ENCODE measurements at regions not wholly inside any gene's neighbourhood (a gene's known extent, or its start where the extent isn't known, plus 50 kb on each side); places are given as distances from the start of the nearest gene placed in this dataset.

DNA sequence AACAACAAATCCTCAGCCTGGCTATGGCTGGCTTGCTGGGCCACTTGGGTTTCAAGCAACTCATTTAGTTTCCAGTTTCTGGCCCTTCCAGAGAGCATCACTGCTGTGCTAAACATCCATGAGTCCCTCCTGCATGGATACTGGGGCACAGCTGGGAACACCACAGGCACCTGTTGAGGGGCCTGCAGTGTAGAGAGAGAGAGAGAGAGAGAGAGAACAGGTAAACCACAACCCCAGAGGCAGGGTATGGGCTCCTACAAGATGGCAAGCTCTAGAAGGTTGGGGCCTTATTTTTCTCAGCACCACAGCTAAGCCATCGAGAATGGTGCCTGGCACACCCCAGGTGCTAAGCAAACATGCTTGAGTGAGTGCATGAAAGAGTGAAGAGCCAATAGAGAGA lies 120.3 kb downstream of the RBFOX3 start:
- TF ChIP-seq, protein P1, sequence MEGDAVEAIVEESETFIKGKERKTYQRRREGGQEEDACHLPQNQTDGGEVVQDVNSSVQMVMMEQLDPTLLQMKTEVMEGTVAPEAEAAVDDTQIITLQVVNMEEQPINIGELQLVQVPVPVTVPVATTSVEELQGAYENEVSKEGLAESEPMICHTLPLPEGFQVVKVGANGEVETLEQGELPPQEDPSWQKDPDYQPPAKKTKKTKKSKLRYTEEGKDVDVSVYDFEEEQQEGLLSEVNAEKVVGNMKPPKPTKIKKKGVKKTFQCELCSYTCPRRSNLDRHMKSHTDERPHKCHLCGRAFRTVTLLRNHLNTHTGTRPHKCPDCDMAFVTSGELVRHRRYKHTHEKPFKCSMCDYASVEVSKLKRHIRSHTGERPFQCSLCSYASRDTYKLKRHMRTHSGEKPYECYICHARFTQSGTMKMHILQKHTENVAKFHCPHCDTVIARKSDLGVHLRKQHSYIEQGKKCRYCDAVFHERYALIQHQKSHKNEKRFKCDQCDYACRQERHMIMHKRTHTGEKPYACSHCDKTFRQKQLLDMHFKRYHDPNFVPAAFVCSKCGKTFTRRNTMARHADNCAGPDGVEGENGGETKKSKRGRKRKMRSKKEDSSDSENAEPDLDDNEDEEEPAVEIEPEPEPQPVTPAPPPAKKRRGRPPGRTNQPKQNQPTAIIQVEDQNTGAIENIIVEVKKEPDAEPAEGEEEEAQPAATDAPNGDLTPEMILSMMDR (IDR thresholded peaks at IDR 0.05): no peak
- TF ChIP-seq POLR2A (IDR thresholded peaks at IDR 0.05): no peak

Data from body of pancreas (tissue), 4 donors.